NT2/D1 (cell line): ENCODE measurements at regions not wholly inside any gene's neighbourhood (a gene's known extent, or its start where the extent isn't known, plus 50 kb on each side); places are given as distances from the start of the nearest gene placed in this dataset.

Source experiments
- SUZ12 ChIP-seq: IDR thresholded peaks from 2 replicates; pipeline ENCODE4 v1.6.1; 2011; ENCODE audit not compliant: insufficient read length, insufficient read depth; ENCODE audit errors: extremely low read depth
- YY1 ChIP-seq: IDR thresholded peaks from 2 replicates; pipeline ENCODE4 v1.6.1; 2011; ENCODE audit not compliant: insufficient read length, insufficient read depth
- ZNF274 ChIP-seq: IDR thresholded peaks from 2 replicates; pipeline ENCODE4 v1.6.1; 2011; ENCODE audit warnings: mild to moderate bottlenecking, low read depth, low read length

DNA sequence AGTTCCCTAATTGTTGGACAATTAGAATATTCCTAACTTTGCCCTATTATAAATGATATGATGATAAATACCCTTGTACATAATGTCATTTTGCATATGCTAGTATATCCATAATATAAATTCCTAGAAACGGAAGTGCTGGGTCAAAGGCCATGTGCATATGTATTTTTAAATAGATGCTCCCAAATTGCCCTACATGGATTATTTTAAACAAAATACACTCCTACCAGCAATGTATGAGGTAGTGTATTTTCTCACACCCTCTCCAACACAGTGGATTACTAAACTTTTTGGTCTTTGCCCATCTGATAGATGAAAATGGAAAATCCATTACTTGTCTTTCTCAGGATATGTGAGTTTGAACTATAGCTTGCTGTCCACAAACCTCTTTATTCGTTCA lies 385.1 kb upstream of the JARID2 start:
- TF ChIP-seq SUZ12 (no peak), YY1 (no peak), ZNF274 (no peak)
